Common myeloid progenitor, CD34-positive (primary cell): ENCODE measurements at regions not wholly inside any gene's neighbourhood (a gene's known extent, or its start where the extent isn't known, plus 50 kb on each side); places are given as distances from the start of the nearest gene placed in this dataset.

Experiments used
- CTCF ChIA-PET: fragments of 350-600 bp; sonication (Branson Sonifier 250); formaldehyde crosslinking; loops from one replicate; lab custom pipeline; 2021; ENCODE audit warnings: antibody characterized with exemption; lab: Charles Lee
- POLR2A ChIA-PET: fragments of 350-600 bp; sonication (Branson Sonifier 250); formaldehyde crosslinking; loops from one replicate; lab custom pipeline; 2021; ENCODE audit warnings: antibody characterized with exemption; lab: Charles Lee
- DNase-seq, 3 donors: peaks; one replicate each; pipeline versions ENCODE4 v3.0.0 to v3.0.0-alpha.2; 2013
- H3K27ac ChIP-seq, 2 experiments: 1 replicate in 1 of 2; 2 replicates in 1 of 2; pipeline ENCODE4 v1.7.0; 2013; ENCODE audit warnings: inconsistent platforms in 2 of 2, low read length in 2 of 2, mild to moderate bottlenecking in 2 of 2, low read depth in 1 of 2, moderate library complexity in 1 of 2; ENCODE audit not compliant: severe bottlenecking in 2 of 2, insufficient read depth in 1 of 2, poor library complexity in 1 of 2
- H3K27me3 ChIP-seq, 5 experiments: replicated peaks in 2 of 5; 1 replicate in 3 of 5; 2 replicates in 2 of 5; pipeline versions ENCODE4 v1.6.1 to v1.7.0; 2013; ENCODE audit warnings: low read length in 4 of 5, mild to moderate bottlenecking in 2 of 5, moderate library complexity in 2 of 5, inconsistent platforms in 1 of 5; ENCODE audit not compliant: insufficient read depth in 5 of 5, control insufficient read depth in 4 of 5
- H3K36me3 ChIP-seq, 4 experiments: 1 replicate in 2 of 4; 2 replicates in 2 of 4; pipeline versions ENCODE4 v1.6.1 to v1.7.0; 2013; ENCODE audit warnings: low read length in 3 of 4, control low read depth in 1 of 4, mild to moderate bottlenecking in 1 of 4; ENCODE audit not compliant: control insufficient read depth in 4 of 4, insufficient read depth in 4 of 4
- H3K4me1 ChIP-seq, 4 experiments: 1 replicate in 3 of 4; 2 replicates in 1 of 4; pipeline versions ENCODE4 v1.6.1 to v1.7.1; 2013; ENCODE audit warnings: low read length in 3 of 4, mild to moderate bottlenecking in 3 of 4, control low read depth in 1 of 4, inconsistent platforms in 1 of 4, moderate library complexity in 1 of 4; ENCODE audit not compliant: control insufficient read depth in 4 of 4, insufficient read depth in 4 of 4; ENCODE audit errors: control extremely low read depth in 1 of 4
- H3K4me3 ChIP-seq, 7 experiments: 1 replicate in 4 of 7; 2 replicates in 3 of 7; pipeline versions ENCODE4 v1.5.1 to v1.7.0; 2013; ENCODE audit warnings: mild to moderate bottlenecking in 7 of 7, low read length in 6 of 7, moderate library complexity in 6 of 7, inconsistent platforms in 2 of 7, low read depth in 2 of 7, control low read depth in 1 of 7; ENCODE audit not compliant: insufficient read depth in 4 of 7, control insufficient read depth in 1 of 7; ENCODE audit errors: extremely low read depth in 1 of 7
- H3K9me3 ChIP-seq, 5 experiments: 1 replicate in 4 of 5; 2 replicates in 1 of 5; pipeline versions ENCODE4 v1.6.1 to v1.7.1; 2013; ENCODE audit warnings: low read length in 4 of 5, mild to moderate bottlenecking in 2 of 5, inconsistent platforms in 1 of 5, low read depth in 1 of 5, moderate library complexity in 1 of 5; ENCODE audit not compliant: control insufficient read depth in 4 of 5, insufficient read depth in 2 of 5; ENCODE audit errors: control extremely low read depth in 1 of 5
- WGBS: methylation state at CpG from one replicate; pipeline ENCODE4 v1.1.5; 2013; ENCODE audit not compliant: insufficient coverage; 5-methylcytosine and 5-hydroxymethylcytosine counted together

GRCh38 chr16:85309656-85310587 is 197.7 kb upstream of the CIBAR2 start:
- Histone ChIP-seq H3K27ac (peak overlapping the region in 1 of 2 experiments; percentile 58), H3K4me3 (peak overlapping the region in 3 of 7 experiments; percentile 41 to 57 (median 55)), H3K4me1 (peaks cover 25 to 98% (median 98%) of the 10 kb centered on the region in 4 experiments), H3K9me3 (no peaks in the 10 kb centered on the region), H3K27me3 (no peaks in the 10 kb centered on the region), H3K36me3 (no peaks in the 10 kb centered on the region)
- ChIA-PET CTCF (interaction anchor here (1.1 to 4.0 kb wide), 8 partner anchors 8 to 35 kb away, joined by 3 to 29 read pairs (median 6); no protein-coding TSS in a partner anchor), POLR2A (interaction anchor here (0.9 to 2.0 kb wide), 5 partner anchors 13 to 303 kb away, joined by 3 to 6 read pairs (median 4); partner anchors contain the start of gene GSE1)
- 4% methylated on average over 27 of the region's 37 CpGs for WGBS
- peak; percentile 84 to 96 (median 95) for DNase-seq

GRCh38 chr16:85310868-85311585 is 198.8 kb upstream of the CIBAR2 start:
- Histone ChIP-seq H3K27ac (no peak overlapping the region), H3K4me1 (peaks cover 23 to 91% (median 89%) of the 10 kb centered on the region in 4 experiments), H3K9me3 (no peaks in the 10 kb centered on the region), H3K4me3 (peak overlapping the region in 1 of 7 experiments; percentile 19), H3K36me3 (no peaks in the 10 kb centered on the region), H3K27me3 (no peaks in the 10 kb centered on the region)
- ChIA-PET CTCF (interaction anchor here (1.1 to 3.6 kb wide), 4 partner anchors 8 to 24 kb away, joined by 3 to 29 read pairs (median 6); no protein-coding TSS in a partner anchor), POLR2A (no interaction called here)
- WGBS, result 11% methylated on average over 21 of the region's 27 CpGs
- peak in 1 of 3 donors; percentile 44 for DNase-seq

GRCh38 chr16:85311741-85312140 is 199.5 kb upstream of the CIBAR2 start:
- POLR2A ChIA-PET, result no interaction called here
- CTCF ChIA-PET, result interaction anchor here (0.7 to 3.5 kb wide), 5 partner anchors 14 to 63 kb away, joined by 3 to 27 read pairs (median 9); no protein-coding TSS in a partner anchor

DNA sequence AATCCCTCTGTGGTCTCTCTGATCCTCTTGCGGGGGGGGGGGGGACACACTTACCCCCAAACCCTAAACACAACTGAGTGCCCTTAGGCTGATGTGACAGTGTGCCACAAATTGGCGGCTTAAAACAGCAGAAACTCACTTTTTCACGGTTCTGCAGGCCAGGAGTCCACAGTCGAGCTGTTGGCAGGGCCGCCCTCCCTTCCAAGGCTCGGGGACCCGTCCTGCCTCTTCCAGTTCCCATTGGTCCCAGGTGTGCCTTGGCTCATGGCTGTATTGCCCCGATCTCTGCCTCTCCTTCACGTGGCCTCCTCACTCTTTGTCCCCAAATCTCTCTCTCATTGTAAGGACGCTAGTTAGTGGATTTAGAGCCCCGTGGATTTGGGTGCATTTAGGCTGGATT is 199.9 kb upstream of the CIBAR2 start:
- Histone ChIP-seq H3K9me3 (no peaks in the 10 kb centered on the region), H3K27ac (no peak overlapping the region), H3K4me1 (peaks cover 18 to 87% (median 84%) of the 10 kb centered on the region in 4 experiments), H3K4me3 (no peak overlapping the region), H3K27me3 (no peaks in the 10 kb centered on the region), H3K36me3 (no peaks in the 10 kb centered on the region)
- ChIA-PET POLR2A (interaction anchor here (2.6 kb wide), 1 partner anchor 22 kb away, joined by 8 read pairs; no protein-coding TSS in a partner anchor), CTCF (interaction anchor here (0.7 to 3.5 kb wide), 6 partner anchors 15 to 64 kb away, joined by 3 to 27 read pairs (median 6); no protein-coding TSS in a partner anchor)
- DNase-seq, result no peak
- WGBS, result 96% methylated on average over 11 of the region's 11 CpGs

More at GRCh38 chr16:85311741-85312140, 199.5 kb upstream of the CIBAR2 start:
- Histone ChIP-seq H3K4me3 (no peak overlapping the region), H3K4me1 (peaks cover 19 to 90% (median 87%) of the 10 kb centered on the region in 4 experiments), H3K27me3 (no peaks in the 10 kb centered on the region), H3K9me3 (no peaks in the 10 kb centered on the region), H3K36me3 (no peaks in the 10 kb centered on the region), H3K27ac (no peak overlapping the region)
- WGBS, result 99% methylated on average over 13 of the region's 14 CpGs
- no peak for DNase-seq

- WGBS, result 45% methylated on average over 20 of the region's 23 CpGs
- H3K27ac ChIP-seq, result no peak overlapping the region
- no peaks in the 10 kb centered on the region for H3K9me3 ChIP-seq
- H3K4me1 ChIP-seq, result peaks cover 15 to 85% (median 77%) of the 10 kb centered on the region in 4 experiments
- no peaks in the 10 kb centered on the region for H3K27me3 ChIP-seq
- no peak for DNase-seq
- no peaks in the 10 kb centered on the region for H3K36me3 ChIP-seq
- ChIA-PET CTCF (interaction anchor here (0.7 to 3.5 kb wide), 10 partner anchors 8 to 107 kb away, joined by 3 to 27 read pairs (median 6); no protein-coding TSS in a partner anchor), POLR2A (interaction anchor here (2.6 kb wide), 1 partner anchor 22 kb away, joined by 8 read pairs; no protein-coding TSS in a partner anchor)
- no peak overlapping the region for H3K4me3 ChIP-seq
Measured at GRCh38 chr16:85312642-85313525, 200.6 kb upstream of the CIBAR2 start.
